H1 (cell line): ENCODE measurements at regions not wholly inside any gene's neighbourhood (a gene's known extent, or its start where the extent isn't known, plus 50 kb on each side); places are given as distances from the start of the nearest gene placed in this dataset.

Experiments
- CTCF ChIA-PET: fragments of 300-600 bp; sonication (Branson Sonifier 250); formaldehyde crosslinking; loops from one replicate; lab custom pipeline; 2021; ENCODE audit not compliant: partially characterized antibody; lab: Charles Lee
- POLR2A ChIA-PET: fragments of 300-600 bp; sonication (Branson Sonifier 250); formaldehyde crosslinking; loops from one replicate; lab custom pipeline; 2021; ENCODE audit warnings: inconsistent platforms; ENCODE audit not compliant: partially characterized antibody; lab: Charles Lee
- DNase-seq, 2 experiments: peaks; one replicate each; pipeline versions ENCODE4 v3.0.0 to v3.0.0-alpha.2; 2010 to 2022; ENCODE audit warnings: low spot score in 2 of 2, low read depth in 1 of 2, mixed read lengths in 1 of 2
- FAIRE-seq: peaks from 2 replicates; lab custom pipeline; 2011; peaks lifted over from hg19 to GRCh38; lab: Jason Lieb, UNC
- H2AFZ ChIP-seq: 2 replicates; pipeline ENCODE4 v1.8.1; 2012; ENCODE audit warnings: low read length, inconsistent platforms
- H2AK5ac ChIP-seq: 2 replicates; pipeline ENCODE4 v1.6.1; 2013; ENCODE audit warnings: low read depth, low read length
- H2BK120ac ChIP-seq: replicated peaks from 2 replicates; pipeline ENCODE3; 2013; ENCODE audit warnings: low read depth, low read length, inconsistent platforms
- H2BK12ac ChIP-seq: 2 replicates; pipeline ENCODE4 v1.6.1; 2013; ENCODE audit warnings: low read depth, low read length
- H2BK15ac ChIP-seq: 2 replicates; pipeline ENCODE4 v1.6.1; 2013; ENCODE audit warnings: low read length
- H2BK20ac ChIP-seq: 2 replicates; pipeline ENCODE4 v1.6.1; 2013; ENCODE audit warnings: low read length
- H2BK5ac ChIP-seq: 2 replicates; pipeline ENCODE4 v1.6.1; 2013; ENCODE audit warnings: low read depth, low read length
- H3K14ac ChIP-seq: 2 replicates; pipeline ENCODE4 v1.6.1; 2013; ENCODE audit warnings: inconsistent platforms; ENCODE audit not compliant: insufficient read length
- H3K18ac ChIP-seq: 2 replicates; pipeline ENCODE4 v1.6.1; 2013; ENCODE audit warnings: low read length; ENCODE audit errors: extremely low read depth
- H3K23ac ChIP-seq: 2 replicates; pipeline ENCODE4 v1.6.1; 2013; ENCODE audit warnings: inconsistent platforms; ENCODE audit not compliant: insufficient read length
- H3K23me2 ChIP-seq: 2 replicates; pipeline ENCODE4 v1.6.1; 2013; ENCODE audit warnings: low read depth, low read length
- H3K27ac ChIP-seq: 2 replicates; pipeline ENCODE4 v1.6.1; 2011; ENCODE audit warnings: low read depth, low read length, inconsistent platforms
- H3K27me3 ChIP-seq, 4 experiments: replicated peaks in 1 of 4; 1 replicate in 1 of 4; 2 replicates in 3 of 4; pipeline versions ENCODE4 v1.6.1 to v1.8.1; 2011 to 2013; ENCODE audit warnings: low read length in 3 of 4, mild to moderate bottlenecking in 3 of 4, inconsistent platforms in 2 of 4, mixed read lengths in 2 of 4, moderate library complexity in 1 of 4; ENCODE audit not compliant: control insufficient read depth in 3 of 4, insufficient read depth in 3 of 4; ENCODE audit errors: extremely low read depth in 1 of 4
- H3K36me3 ChIP-seq, 4 experiments: 2 replicates each; pipeline versions ENCODE4 v1.6.1 to v1.8.1; 2011 to 2013; ENCODE audit warnings: mild to moderate bottlenecking in 4 of 4, low read length in 3 of 4, moderate library complexity in 2 of 4, control low read depth in 1 of 4, inconsistent platforms in 1 of 4; ENCODE audit not compliant: insufficient read depth in 4 of 4, control insufficient read depth in 2 of 4
- H3K4ac ChIP-seq: replicated peaks from 2 replicates; pipeline ENCODE3; 2013; ENCODE audit warnings: low read length, low read depth, mixed read lengths, inconsistent platforms; ENCODE audit not compliant: insufficient read length
- H3K4me1 ChIP-seq, 4 experiments: replicated peaks in 1 of 4; 1 replicate in 1 of 4; 2 replicates in 3 of 4; pipeline versions ENCODE4 v1.6.1 to v1.8.1; 2011 to 2013; ENCODE audit warnings: low read length in 3 of 4, inconsistent platforms in 2 of 4, mixed read lengths in 1 of 4; ENCODE audit not compliant: insufficient read depth in 4 of 4, control insufficient read depth in 3 of 4
- H3K4me2 ChIP-seq, 2 experiments: 2 replicates each; pipeline versions ENCODE4 v1.6.1 to v1.8.1; 2011 to 2013; ENCODE audit warnings: low read depth in 2 of 2, low read length in 2 of 2, control low read depth in 1 of 2, inconsistent platforms in 1 of 2, mild to moderate bottlenecking in 1 of 2; ENCODE audit not compliant: insufficient read depth in 1 of 2
- H3K4me3 ChIP-seq, 4 experiments: fragments of 200-600, 300-600 bp in 1 of 4; sonication (generic), shearing (Covaris generic), sonication (Bioruptor Twin) in 1 of 4; 2 replicates each; pipeline versions ENCODE4 v1.5.1 to v1.8.1; 2011 to 2016; ENCODE audit warnings: low read length in 4 of 4, low read depth in 3 of 4, control low read depth in 2 of 4, inconsistent platforms in 2 of 4, mild to moderate bottlenecking in 2 of 4, mixed read lengths in 1 of 4, moderate library complexity in 1 of 4; ENCODE audit not compliant: insufficient read depth in 2 of 4; ENCODE audit errors: extremely low read depth in 1 of 4
- H3K56ac ChIP-seq: replicated peaks from 2 replicates; pipeline ENCODE3; 2013; ENCODE audit warnings: low read depth, mild to moderate bottlenecking, mixed read lengths, low read length, inconsistent platforms; ENCODE audit not compliant: insufficient read length
- H3K79me1 ChIP-seq: 2 replicates; pipeline ENCODE4 v1.6.1; 2013; ENCODE audit warnings: low read depth, low read length, control low read depth
- H3K79me2 ChIP-seq, 2 experiments: 2 replicates each; pipeline versions ENCODE4 v1.6.1 to v1.8.1; 2012 to 2013; ENCODE audit warnings: low read length in 2 of 2, mild to moderate bottlenecking in 2 of 2, inconsistent platforms in 1 of 2; ENCODE audit not compliant: insufficient read depth in 2 of 2, control insufficient read depth in 1 of 2
- H3K9ac ChIP-seq, 4 experiments: replicated peaks in 1 of 4; 1 replicate in 1 of 4; 2 replicates in 3 of 4; pipeline versions ENCODE4 v1.6.1 to v1.8.1; 2011 to 2013; ENCODE audit warnings: low read depth in 3 of 4, low read length in 3 of 4, control low read depth in 2 of 4, mild to moderate bottlenecking in 2 of 4, moderate library complexity in 2 of 4, inconsistent platforms in 1 of 4; ENCODE audit errors: extremely low read depth in 1 of 4
- H3K9me3 ChIP-seq, 2 experiments: 2 replicates each; pipeline versions ENCODE4 v1.6.1 to v1.8.1; 2012 to 2013; ENCODE audit warnings: mild to moderate bottlenecking in 2 of 2, moderate library complexity in 2 of 2, control low read depth in 1 of 2, inconsistent platforms in 1 of 2, low read depth in 1 of 2, low read length in 1 of 2, mixed read lengths in 1 of 2; ENCODE audit not compliant: insufficient read depth in 2 of 2
- H4K20me1 ChIP-seq, 2 experiments: replicated peaks in 1 of 2; 2 replicates each; pipeline versions ENCODE3 to v1.8.1; 2011 to 2013; ENCODE audit warnings: inconsistent platforms in 2 of 2, low read length in 2 of 2, mild to moderate bottlenecking in 1 of 2; ENCODE audit not compliant: insufficient read depth in 2 of 2, control insufficient read depth in 1 of 2
- H4K5ac ChIP-seq: 2 replicates; pipeline ENCODE4 v1.6.1; 2013; ENCODE audit warnings: low read length, low read depth, mixed read lengths, inconsistent platforms; ENCODE audit not compliant: insufficient read length
- H4K8ac ChIP-seq: 2 replicates; pipeline ENCODE4 v1.8.0; 2013; ENCODE audit warnings: mild to moderate bottlenecking, moderate library complexity, low read length, inconsistent platforms; ENCODE audit not compliant: insufficient read depth; ENCODE audit errors: extremely low read depth
- H4K91ac ChIP-seq: replicated peaks from 2 replicates; pipeline ENCODE3; 2013; ENCODE audit warnings: low read length, mixed read lengths, inconsistent platforms; ENCODE audit not compliant: insufficient read length
- BRCA1 ChIP-seq: IDR thresholded peaks from 2 replicates; pipeline ENCODE4 v1.6.1; 2012; ENCODE audit warnings: low read depth, low read length, improper control_type of control experiment
- CBX8 ChIP-seq: fragments of 300-800, 300-1000 bp; sonication (generic); IDR thresholded peaks from 2 replicates; pipeline ENCODE4 v1.7.1; 2016; ENCODE audit warnings: low read depth, low read length, borderline replicate concordance
- CEBPB ChIP-seq: IDR thresholded peaks from 2 replicates; pipeline ENCODE4 v1.6.1; 2012; ENCODE audit warnings: low read depth, low read length
- CTBP2 ChIP-seq: IDR thresholded peaks from 2 replicates; pipeline ENCODE4 v1.7.0; 2011; ENCODE audit warnings: borderline replicate concordance, mild to moderate bottlenecking, moderate library complexity, mixed read lengths, low read length; ENCODE audit not compliant: insufficient read depth, insufficient read length
- EP300 ChIP-seq, 2 experiments: IDR thresholded peaks; 1 replicate in 1 of 2; 2 replicates in 1 of 2; pipeline ENCODE4 v1.6.1; 2011 to 2012; ENCODE audit warnings: low read depth in 2 of 2, low read length in 2 of 2, mild to moderate bottlenecking in 2 of 2, borderline replicate concordance in 1 of 2, inconsistent platforms in 1 of 2, moderate library complexity in 1 of 2
- EZH2 ChIP-seq: fragments of 200-600 bp; sonication (generic); IDR thresholded peaks from 2 replicates; pipeline ENCODE4 v1.7.1; 2012; ENCODE audit warnings: low read depth, mild to moderate bottlenecking, moderate library complexity, low read length, inconsistent platforms; ENCODE audit not compliant: severe bottlenecking
- FOSL1 ChIP-seq: IDR thresholded peaks from 2 replicates; pipeline ENCODE4 v1.6.1; 2011; ENCODE audit warnings: mild to moderate bottlenecking, low read depth, low read length, moderate library complexity; ENCODE audit not compliant: insufficient read depth
- GABPA ChIP-seq: IDR thresholded peaks from 2 replicates; pipeline ENCODE4 v1.6.1; 2011; ENCODE audit warnings: mild to moderate bottlenecking, low read length, moderate library complexity, borderline replicate concordance; ENCODE audit not compliant: insufficient read depth
- PHF8 ChIP-seq: fragments of 200-600 bp; sonication (generic); conservative IDR thresholded peaks from 2 replicates; pipeline ENCODE4 v1.7.1; 2012; ENCODE audit warnings: low read depth, mild to moderate bottlenecking, inconsistent platforms, low read length, moderate library complexity
- SAP30 ChIP-seq: fragments of 300-600 bp; sonication (generic); IDR thresholded peaks from 2 replicates; pipeline ENCODE4 v1.7.1; 2012; ENCODE audit warnings: low read length, moderate library complexity, mild to moderate bottlenecking, inconsistent platforms; ENCODE audit not compliant: insufficient read depth, insufficient replicate concordance
- WGBS, 2 experiments: shearing (Covaris generic) in 1 of 2; methylation state at CpG; one replicate each; pipeline versions ENCODE4 v1.1.6 to v1.1.7; 2013 to 2015; ENCODE audit warnings: low lambda C conversion rate in 2 of 2, mixed read lengths in 2 of 2, inconsistent platforms in 1 of 2, low coverage in 1 of 2, missing lambda C conversion rate in 1 of 2; ENCODE audit not compliant: insufficient replicate concordance in 2 of 2, insufficient coverage in 1 of 2, insufficient read length in 1 of 2; ENCODE audit errors: extremely low coverage in 1 of 2, missing lambda C conversion rate in 1 of 2; 5-methylcytosine and 5-hydroxymethylcytosine counted together
- TF ChIP-seq, protein P1 (sequence below): IDR thresholded peaks from 2 replicates; pipeline ENCODE4 v1.6.1; 2011; ENCODE audit warnings: low read depth, mild to moderate bottlenecking, low read length; ENCODE audit not compliant: insufficient read depth

DNA sequence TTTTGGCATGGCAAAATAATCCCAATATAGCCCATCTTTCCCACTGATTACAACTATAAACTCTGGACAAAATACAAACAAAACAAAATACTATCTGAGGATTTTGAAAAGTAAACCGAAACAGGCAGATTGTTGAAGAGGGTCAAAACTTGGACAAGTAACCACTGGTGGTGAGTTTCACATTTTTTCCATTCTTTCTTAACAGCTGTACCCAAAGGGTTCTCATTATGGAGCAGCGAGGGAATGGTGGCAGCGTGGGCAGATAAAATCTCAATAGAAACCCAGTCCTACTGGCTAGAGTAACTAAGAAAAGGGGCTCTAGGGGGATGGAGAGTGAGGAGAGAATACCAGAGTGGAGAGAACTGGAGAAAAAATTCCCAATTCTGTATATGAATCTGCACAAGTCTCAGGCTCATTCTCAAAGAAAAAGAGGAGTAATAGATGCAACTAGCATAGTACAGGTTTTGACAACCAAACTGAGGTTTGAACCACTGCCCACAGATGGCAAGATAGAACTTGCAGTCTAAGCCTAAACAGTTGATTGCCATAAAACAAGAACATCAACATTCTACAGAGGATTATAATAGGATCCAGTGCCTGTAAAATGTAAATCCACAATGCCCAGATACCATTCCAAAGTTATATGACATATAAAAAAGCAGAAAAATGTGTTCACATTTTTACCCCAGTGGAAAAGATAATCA lies 284.5 kb downstream of the KCNRG start:
- H3K4ac ChIP-seq = no peak overlapping the region
- H3K18ac ChIP-seq = no peak overlapping the region
- POLR2A ChIA-PET = interaction anchor here (1.3 kb wide), 1 partner anchor 23 kb away, joined by 3 read pairs; no protein-coding TSS in a partner anchor
- H2BK120ac ChIP-seq = no peak overlapping the region
- H3K56ac ChIP-seq = no peak overlapping the region
- 83% methylated on average over 3 of the region's 3 CpGs; no CpG with 5 or more reads in 1 of the 2 experiments for WGBS, 2 experiments
- no peak overlapping the region for H3K4me2 ChIP-seq
- CTCF ChIA-PET = interaction anchor here (1.1 kb wide), 1 partner anchor 610 kb away, joined by 3 read pairs; the partner anchor contains the start of gene RNASEH2B
- H3K27me3 ChIP-seq = no peaks in the 10 kb centered on the region
- no peak overlapping the region for H2AK5ac ChIP-seq
- H2AFZ ChIP-seq = no peak overlapping the region
- H3K23ac ChIP-seq = no peak overlapping the region
- H2BK5ac ChIP-seq = no peak overlapping the region
- no peak overlapping the region for H3K9ac ChIP-seq
- no peaks in the 10 kb centered on the region for H3K79me1 ChIP-seq
- H3K79me2 ChIP-seq = no peaks in the 10 kb centered on the region
- no peaks in the 10 kb centered on the region for H3K23me2 ChIP-seq
- H4K91ac ChIP-seq = no peak overlapping the region
- no peaks in the 10 kb centered on the region for H4K20me1 ChIP-seq
- H3K9me3 ChIP-seq = no peaks in the 10 kb centered on the region
- H4K5ac ChIP-seq = no peak overlapping the region
- H4K8ac ChIP-seq = no peak overlapping the region
- no peaks in the 10 kb centered on the region for H3K4me1 ChIP-seq
- H3K4me3 ChIP-seq = no peak overlapping the region
- no peak overlapping the region for H2BK15ac ChIP-seq
- no peak overlapping the region for H2BK12ac ChIP-seq
- no peak for FAIRE-seq
- no peak overlapping the region for H2BK20ac ChIP-seq
- no peak for DNase-seq
- H3K27ac ChIP-seq = no peak overlapping the region
- no peak overlapping the region for H3K14ac ChIP-seq
- no peaks in the 10 kb centered on the region for H3K36me3 ChIP-seq
- no peak for TF ChIP-seq EP300 (IDR thresholded peaks at IDR 0.05; ENCODE audit: borderline replicate concordance in 1 of 2, low read depth in 2 of 2, low read length in 2 of 2)
- TF ChIP-seq CTBP2 = no peak
- no peak for TF ChIP-seq CBX8
- no peak for TF ChIP-seq EZH2
- TF ChIP-seq, protein P1, sequence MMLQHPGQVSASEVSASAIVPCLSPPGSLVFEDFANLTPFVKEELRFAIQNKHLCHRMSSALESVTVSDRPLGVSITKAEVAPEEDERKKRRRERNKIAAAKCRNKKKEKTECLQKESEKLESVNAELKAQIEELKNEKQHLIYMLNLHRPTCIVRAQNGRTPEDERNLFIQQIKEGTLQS = no peak
- TF ChIP-seq BRCA1 = no peak
- TF ChIP-seq CEBPB = no peak
- TF ChIP-seq PHF8 = no peak
- no peak for TF ChIP-seq FOSL1
- TF ChIP-seq GABPA = no peak
- TF ChIP-seq SAP30 = no peak
